ENCODE measurements at regions not wholly inside any gene's neighbourhood (a gene's known extent, or its start where the extent isn't known, plus 50 kb on each side); places are given as distances from the start of the nearest gene placed in this dataset.

DNA sequence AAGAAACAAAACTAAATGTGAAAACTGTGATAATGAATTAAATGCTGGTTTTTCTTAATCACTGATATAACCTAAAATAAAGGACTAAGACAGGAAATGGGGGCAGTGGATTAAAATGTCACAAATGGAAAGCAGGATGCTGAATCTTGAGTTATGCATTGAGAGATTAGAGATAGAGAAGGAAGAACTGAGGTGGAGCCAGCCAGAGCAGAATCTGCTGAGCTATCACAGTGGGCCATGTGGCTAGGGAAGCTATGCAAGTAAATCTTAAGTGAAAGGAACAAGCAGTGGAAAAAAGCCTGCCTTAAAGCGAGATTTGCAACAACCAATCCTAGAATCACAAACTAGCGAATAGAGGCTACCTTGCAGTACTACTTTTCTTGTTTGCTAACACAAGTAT, 188.5 kb upstream of the RASA1 start:
- no peak for TF ChIP-seq EZH2 (IDR thresholded peaks at IDR 0.05; ENCODE audit: low read length, missing control alignments)
- TF ChIP-seq, protein P1, sequence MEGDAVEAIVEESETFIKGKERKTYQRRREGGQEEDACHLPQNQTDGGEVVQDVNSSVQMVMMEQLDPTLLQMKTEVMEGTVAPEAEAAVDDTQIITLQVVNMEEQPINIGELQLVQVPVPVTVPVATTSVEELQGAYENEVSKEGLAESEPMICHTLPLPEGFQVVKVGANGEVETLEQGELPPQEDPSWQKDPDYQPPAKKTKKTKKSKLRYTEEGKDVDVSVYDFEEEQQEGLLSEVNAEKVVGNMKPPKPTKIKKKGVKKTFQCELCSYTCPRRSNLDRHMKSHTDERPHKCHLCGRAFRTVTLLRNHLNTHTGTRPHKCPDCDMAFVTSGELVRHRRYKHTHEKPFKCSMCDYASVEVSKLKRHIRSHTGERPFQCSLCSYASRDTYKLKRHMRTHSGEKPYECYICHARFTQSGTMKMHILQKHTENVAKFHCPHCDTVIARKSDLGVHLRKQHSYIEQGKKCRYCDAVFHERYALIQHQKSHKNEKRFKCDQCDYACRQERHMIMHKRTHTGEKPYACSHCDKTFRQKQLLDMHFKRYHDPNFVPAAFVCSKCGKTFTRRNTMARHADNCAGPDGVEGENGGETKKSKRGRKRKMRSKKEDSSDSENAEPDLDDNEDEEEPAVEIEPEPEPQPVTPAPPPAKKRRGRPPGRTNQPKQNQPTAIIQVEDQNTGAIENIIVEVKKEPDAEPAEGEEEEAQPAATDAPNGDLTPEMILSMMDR (conservative IDR thresholded peaks at IDR 0.05 in 1 of 2, IDR thresholded peaks at IDR 0.05 in 1 of 2; ENCODE audit: low read depth in 1 of 2, low read length in 2 of 2) = no peak
